Hypothalamus (tissue), 51 donors: ENCODE measurements at regions not wholly inside any gene's neighbourhood (a gene's known extent, or its start where the extent isn't known, plus 50 kb on each side); places are given as distances from the start of the nearest gene placed in this dataset.
"Not testable (repeated sequence)": the region's sequence is repeated elsewhere in the genome, so short reads cannot be mapped to it uniquely, and the experiment has no call there.

Source experiments
- DNase-seq, 51 donors: peaks; one replicate each; lab custom pipeline; 2025; lab: John Stamatoyannopoulos, UW

GRCh38 chr5:158607088-158607487, 492.6 kb downstream of the EBF1 start:
- no peak for DNase-seq

GRCh38 chr5:158606233-158606632, 493.5 kb downstream of the EBF1 start:
- DNase-seq = no peak

GRCh38 chr5:158602981-158603380, 496.7 kb downstream of the EBF1 start:
- no peak for DNase-seq

GRCh38 chr5:158601118-158601517, 498.6 kb downstream of the EBF1 start:
- no peak for DNase-seq

- DNase-seq = no peak
Observed at GRCh38 chr5:158600679-158601078, 499.0 kb downstream of the EBF1 start.

- peak in 1 of 51 donors; percentile 2 for DNase-seq
Observed at GRCh38 chr5:158599157-158599556, 500.6 kb downstream of the EBF1 start.

- no peak for DNase-seq
Observed at GRCh38 chr5:158594595-158595242, 505.0 kb downstream of the EBF1 start.

GRCh38 chr5:158593925-158594324, 505.8 kb downstream of the EBF1 start:
- DNase-seq = no peak

GRCh38 chr5:158591301-158591863, 508.3 kb downstream of the EBF1 start:
- no peak for DNase-seq

- no peak for DNase-seq
Observed at GRCh38 chr5:158590746-158591300, 508.9 kb downstream of the EBF1 start.

GRCh38 chr5:158589939-158590338, 509.8 kb downstream of the EBF1 start:
- DNase-seq = no peak

- DNase-seq = no peak
Observed at GRCh38 chr5:158588617-158589016, 511.1 kb downstream of the EBF1 start.

GRCh38 chr5:158586054-158586453, 513.7 kb downstream of the EBF1 start:
- no peak for DNase-seq

GRCh38 chr5:158582669-158583068, 517.0 kb downstream of the EBF1 start:
- not testable (repeated sequence) for DNase-seq

GRCh38 chr5:158573829-158574228, 525.9 kb downstream of the EBF1 start:
- DNase-seq = no peak

- DNase-seq = no peak
Observed at GRCh38 chr5:158570502-158570901, 529.2 kb downstream of the EBF1 start.

GRCh38 chr5:158569534-158569933, 530.2 kb downstream of the EBF1 start:
- no peak for DNase-seq

GRCh38 chr5:158565017-158565789, 534.5 kb downstream of the EBF1 start:
- no peak for DNase-seq

- DNase-seq = no peak
Observed at GRCh38 chr5:158563760-158564390, 535.8 kb downstream of the EBF1 start.

GRCh38 chr5:158561562-158562190, 538.0 kb downstream of the EBF1 start:
- no peak for DNase-seq

GRCh38 chr5:158560170-158560569, 539.5 kb downstream of the EBF1 start:
- DNase-seq = no peak
